Ishikawa (cell line): ENCODE measurements at regions not wholly inside any gene's neighbourhood (a gene's known extent, or its start where the extent isn't known, plus 50 kb on each side); places are given as distances from the start of the nearest gene placed in this dataset.

Source experiments
- CEBPB ChIP-seq: IDR thresholded peaks from 2 replicates; pipeline ENCODE4 v1.6.1; 2012
- CREB1 ChIP-seq: IDR thresholded peaks from 2 replicates; pipeline ENCODE4 v1.6.1; 2012; ENCODE audit warnings: low read depth
- EGR1 ChIP-seq: IDR thresholded peaks from 2 replicates; pipeline ENCODE4 v1.6.1; 2012
- EP300 ChIP-seq: IDR thresholded peaks from 2 replicates; pipeline ENCODE4 v1.6.1; 2012; ENCODE audit warnings: borderline replicate concordance
- FOXM1 ChIP-seq: IDR thresholded peaks from 2 replicates; pipeline ENCODE4 v1.6.1; 2012; ENCODE audit warnings: low read depth, borderline replicate concordance
- MAX ChIP-seq: IDR thresholded peaks from 2 replicates; pipeline ENCODE4 v1.6.1; 2012
- NFIC ChIP-seq: IDR thresholded peaks from 2 replicates; pipeline ENCODE4 v1.6.1; 2012
- RAD21 ChIP-seq: IDR thresholded peaks from 2 replicates; pipeline ENCODE4 v1.6.1; 2012; ENCODE audit warnings: low read depth
- REST ChIP-seq: IDR thresholded peaks from 2 replicates; pipeline ENCODE4 v1.6.1; 2012; ENCODE audit warnings: low read depth, mild to moderate bottlenecking
- TAF1 ChIP-seq: IDR thresholded peaks from 2 replicates; pipeline ENCODE4 v1.6.1; 2012; ENCODE audit warnings: low read depth, mild to moderate bottlenecking
- TCF12 ChIP-seq: IDR thresholded peaks from 2 replicates; pipeline ENCODE4 v1.6.1; 2012; ENCODE audit warnings: low read depth
- TEAD4 ChIP-seq: IDR thresholded peaks from 2 replicates; pipeline ENCODE4 v1.6.1; 2012
- USF1 ChIP-seq: IDR thresholded peaks from 2 replicates; pipeline ENCODE4 v1.6.1; 2012
- YY1 ChIP-seq: IDR thresholded peaks from 2 replicates; pipeline ENCODE4 v1.6.1; 2012; ENCODE audit warnings: low read depth
- ZBTB7A ChIP-seq: IDR thresholded peaks from 2 replicates; pipeline ENCODE4 v1.6.1; 2012; ENCODE audit warnings: low read depth

- TF ChIP-seq MAX (no peak), TAF1 (no peak), NFIC (no peak)
These were observed 395.4 kb upstream of the ADAMTS9 start for GRCh38 chr3:65083240-65083639.

GRCh38 chr3:65081536-65081935 is 393.7 kb upstream of the ADAMTS9 start:
- TF ChIP-seq TCF12, result no peak
- no peak for TF ChIP-seq CEBPB
- TF ChIP-seq RAD21, result no peak
- TF ChIP-seq USF1, result no peak
- TF ChIP-seq FOXM1, result no peak
- TF ChIP-seq TEAD4, result no peak
- TF ChIP-seq NFIC, result no peak
- no peak for TF ChIP-seq EP300
- TF ChIP-seq REST, result no peak
- TF ChIP-seq TAF1, result no peak
- TF ChIP-seq CREB1, result no peak
- no peak for TF ChIP-seq EGR1
- TF ChIP-seq MAX, result no peak
- no peak for TF ChIP-seq YY1
- no peak for TF ChIP-seq ZBTB7A

GRCh38 chr3:65080432-65080831 is 392.6 kb upstream of the ADAMTS9 start:
- TF ChIP-seq FOXM1 (no peak), EGR1 (no peak)

GRCh38 chr3:65079560-65079959 is 391.8 kb upstream of the ADAMTS9 start:
- no peak for TF ChIP-seq ZBTB7A
- no peak for TF ChIP-seq CREB1

- TF ChIP-seq CEBPB, result no peak
- no peak for TF ChIP-seq RAD21
- TF ChIP-seq REST, result no peak
- TF ChIP-seq TCF12, result no peak
- no peak for TF ChIP-seq FOXM1
- no peak for TF ChIP-seq MAX
- no peak for TF ChIP-seq EP300
- no peak for TF ChIP-seq YY1
- no peak for TF ChIP-seq ZBTB7A
- TF ChIP-seq NFIC, result no peak
These were observed 390.9 kb upstream of the ADAMTS9 start for GRCh38 chr3:65078748-65079147.

GRCh38 chr3:65077124-65077523 is 389.3 kb upstream of the ADAMTS9 start:
- no peak for TF ChIP-seq CREB1
- TF ChIP-seq TAF1, result no peak
- no peak for TF ChIP-seq NFIC
- TF ChIP-seq USF1, result no peak
- TF ChIP-seq RAD21, result no peak
- no peak for TF ChIP-seq FOXM1
- no peak for TF ChIP-seq TEAD4
- TF ChIP-seq CEBPB, result no peak
- no peak for TF ChIP-seq MAX
- no peak for TF ChIP-seq EGR1
- no peak for TF ChIP-seq TCF12
- no peak for TF ChIP-seq ZBTB7A
- TF ChIP-seq EP300, result no peak
- no peak for TF ChIP-seq REST
- TF ChIP-seq YY1, result no peak
